ENCODE measurements at regions not wholly inside any gene's neighbourhood (a gene's known extent, or its start where the extent isn't known, plus 50 kb on each side); places are given as distances from the start of the nearest gene placed in this dataset.

GRCh38 chr12:14310866-14311265 is 54.6 kb upstream of the ATF7IP start:
- TF ChIP-seq CTCF (conservative IDR thresholded peaks at IDR 0.05; ENCODE audit: low read depth, low read length), result no peak
- TF ChIP-seq EZH2 (IDR thresholded peaks at IDR 0.05; ENCODE audit: borderline replicate concordance, low read depth, low read length, poor library complexity, severe bottlenecking), result no peak

Measured in A673 (cell line).